ENCODE measurements at regions not wholly inside any gene's neighbourhood (a gene's known extent, or its start where the extent isn't known, plus 50 kb on each side); places are given as distances from the start of the nearest gene placed in this dataset.
A peak's percentile ranks its signal among the peaks of the same experiment; 100 is the strongest.

GRCh38 chr10:76667408-76668370, 969.9 kb downstream of the KCNMA1 start:
- no peak overlapping the region for H3K4me3 ChIP-seq (ENCODE audit: low read length)
- DNase-seq (ENCODE audit: low read depth): no peak
- TF ChIP-seq, protein P1, sequence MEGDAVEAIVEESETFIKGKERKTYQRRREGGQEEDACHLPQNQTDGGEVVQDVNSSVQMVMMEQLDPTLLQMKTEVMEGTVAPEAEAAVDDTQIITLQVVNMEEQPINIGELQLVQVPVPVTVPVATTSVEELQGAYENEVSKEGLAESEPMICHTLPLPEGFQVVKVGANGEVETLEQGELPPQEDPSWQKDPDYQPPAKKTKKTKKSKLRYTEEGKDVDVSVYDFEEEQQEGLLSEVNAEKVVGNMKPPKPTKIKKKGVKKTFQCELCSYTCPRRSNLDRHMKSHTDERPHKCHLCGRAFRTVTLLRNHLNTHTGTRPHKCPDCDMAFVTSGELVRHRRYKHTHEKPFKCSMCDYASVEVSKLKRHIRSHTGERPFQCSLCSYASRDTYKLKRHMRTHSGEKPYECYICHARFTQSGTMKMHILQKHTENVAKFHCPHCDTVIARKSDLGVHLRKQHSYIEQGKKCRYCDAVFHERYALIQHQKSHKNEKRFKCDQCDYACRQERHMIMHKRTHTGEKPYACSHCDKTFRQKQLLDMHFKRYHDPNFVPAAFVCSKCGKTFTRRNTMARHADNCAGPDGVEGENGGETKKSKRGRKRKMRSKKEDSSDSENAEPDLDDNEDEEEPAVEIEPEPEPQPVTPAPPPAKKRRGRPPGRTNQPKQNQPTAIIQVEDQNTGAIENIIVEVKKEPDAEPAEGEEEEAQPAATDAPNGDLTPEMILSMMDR (IDR thresholded peaks at IDR 0.05; ENCODE audit: insufficient read depth, low read depth, low read length, missing control alignments): no peak

GRCh38 chr10:76666891-76667290, 970.7 kb downstream of the KCNMA1 start:
- TF ChIP-seq, protein P1 (IDR thresholded peaks at IDR 0.05; ENCODE audit: insufficient read depth, low read depth, low read length, missing control alignments): no peak
- H3K4me3 ChIP-seq (ENCODE audit: low read length): no peak overlapping the region
- no peak for DNase-seq (ENCODE audit: low read depth)

GRCh38 chr10:76665029-76665428, 972.6 kb downstream of the KCNMA1 start:
- DNase-seq (ENCODE audit: low read depth): no peak
- no peak overlapping the region for H3K4me3 ChIP-seq (ENCODE audit: low read length)
- TF ChIP-seq, protein P1 (IDR thresholded peaks at IDR 0.05; ENCODE audit: insufficient read depth, low read depth, low read length, missing control alignments): no peak

DNA sequence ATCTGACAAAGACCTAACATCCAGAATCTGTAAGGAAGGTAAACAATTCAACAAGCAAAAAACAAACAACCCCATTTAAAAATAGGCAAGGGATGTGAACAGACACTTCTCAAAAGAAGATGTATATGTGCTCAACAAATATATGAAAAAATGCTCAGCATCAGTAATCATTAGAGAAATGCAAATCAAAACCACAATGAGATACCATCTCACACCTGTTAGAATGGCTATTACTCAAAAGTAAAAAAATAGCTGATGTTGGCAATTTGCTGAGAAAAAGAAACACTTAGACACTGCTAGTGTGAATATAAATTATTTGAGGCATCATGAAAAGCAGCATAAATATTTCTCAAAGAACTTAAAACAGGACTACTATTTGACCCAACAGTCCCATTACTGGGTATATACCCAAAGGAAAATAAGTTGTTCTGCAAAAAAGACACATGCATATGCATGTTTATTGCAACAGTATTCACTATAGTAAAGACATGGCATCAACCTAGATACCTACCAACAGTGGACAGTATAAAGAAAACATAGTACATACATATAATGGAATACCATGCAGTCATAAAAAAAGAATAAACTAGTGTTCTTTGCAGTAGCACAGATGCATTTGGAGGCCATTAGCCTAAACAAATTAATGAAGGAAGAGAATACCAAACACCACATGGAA, 980.1 kb downstream of the KCNMA1 start:
- TF ChIP-seq, protein P1 (IDR thresholded peaks at IDR 0.05; ENCODE audit: insufficient read depth, low read depth, low read length, missing control alignments): no peak
- no peak for DNase-seq (ENCODE audit: low read depth)
- H3K4me3 ChIP-seq (ENCODE audit: low read length): no peak overlapping the region

DNA sequence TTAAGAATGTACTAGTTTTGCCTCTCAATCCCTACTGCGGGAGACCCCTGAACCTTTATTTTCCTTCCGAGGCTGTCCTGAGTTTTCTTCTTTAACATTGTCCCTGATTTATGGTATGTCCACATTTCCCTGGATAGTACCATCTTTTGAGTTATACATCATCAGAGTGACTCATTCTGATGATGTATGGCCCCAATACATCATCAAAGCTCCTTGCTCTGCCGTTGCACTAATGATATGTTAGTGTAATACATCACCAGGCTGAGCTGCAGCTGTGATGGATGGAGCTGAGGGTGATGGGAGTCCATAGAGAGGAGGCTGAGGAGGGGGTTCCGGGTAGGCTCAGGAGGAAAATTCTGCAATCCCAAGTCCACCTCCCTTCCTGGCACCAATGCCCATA, 986.5 kb downstream of the KCNMA1 start:
- no peak overlapping the region for H3K4me3 ChIP-seq (ENCODE audit: low read length)
- TF ChIP-seq, protein P1 (IDR thresholded peaks at IDR 0.05; ENCODE audit: insufficient read depth, low read depth, low read length, missing control alignments): no peak
- no peak for DNase-seq (ENCODE audit: low read depth)

DNA sequence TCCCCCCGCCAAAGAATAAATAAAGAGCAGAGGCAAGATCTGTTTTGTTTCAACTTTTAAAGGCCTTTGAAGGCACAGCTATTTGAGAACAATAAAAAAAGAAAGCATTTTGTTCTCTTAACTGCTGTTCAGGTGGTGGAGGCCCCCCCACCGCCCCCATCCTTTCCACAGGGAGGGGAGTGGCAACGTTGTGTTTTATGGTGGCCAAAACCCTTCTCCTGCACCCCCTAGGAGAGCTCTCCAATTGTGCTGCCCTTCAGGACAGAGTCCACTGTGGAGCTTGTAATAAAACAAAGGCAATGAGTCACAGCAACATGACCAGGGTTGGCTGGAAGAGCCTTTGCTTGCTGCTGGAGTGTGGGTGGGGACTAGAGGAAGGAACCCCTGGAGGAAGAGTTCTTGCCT, 987.9 kb downstream of the KCNMA1 start:
- TF ChIP-seq, protein P1 (IDR thresholded peaks at IDR 0.05; ENCODE audit: insufficient read depth, low read depth, low read length, missing control alignments): no peak
- peak; percentile 55 for DNase-seq (ENCODE audit: low read depth)
- H3K4me3 ChIP-seq (ENCODE audit: low read length): no peak overlapping the region
